HepG2 (cell line): ENCODE measurements at regions not wholly inside any gene's neighbourhood (a gene's known extent, or its start where the extent isn't known, plus 50 kb on each side); places are given as distances from the start of the nearest gene placed in this dataset.

ENCODE experiments used
- CBX2 ChIP-seq, 2 experiments: fragments of 200-600 bp in 1 of 2; sonication (generic); formaldehyde crosslinking in 1 of 2; IDR thresholded peaks; 2 replicates each; pipeline versions ENCODE4 v1.7.0 to v1.8.1; 2018 to 2022; ENCODE audit warnings: low read depth in 2 of 2, low read length in 1 of 2, mild to moderate bottlenecking in 1 of 2, missing genetic modification reagents in 1 of 2
- CHD2 ChIP-seq: IDR thresholded peaks from 2 replicates; pipeline ENCODE4 v1.6.1; 2011; ENCODE audit warnings: low read depth, low read length, improper control_type of control experiment
- FOXK1 ChIP-seq: sonication (generic); formaldehyde crosslinking; IDR thresholded peaks from 2 replicates; pipeline ENCODE4 v1.4.0; 2020; ENCODE audit warnings: low read depth, missing genetic modification reagents, borderline replicate concordance
- GLMP ChIP-seq: sonication (generic); formaldehyde crosslinking; IDR thresholded peaks from 2 replicates; pipeline ENCODE4 v1.9.0; 2021; ENCODE audit warnings: missing genetic modification reagents, mild to moderate bottlenecking, borderline replicate concordance
- HMGXB4 ChIP-seq, 2 experiments: sonication (generic) in 1 of 2; formaldehyde crosslinking in 1 of 2; IDR thresholded peaks; 2 replicates each; pipeline versions ENCODE4 v1.4.0 to v1.6.1; 2018 to 2020; ENCODE audit warnings: missing genetic modification reagents in 2 of 2, borderline replicate concordance in 1 of 2, low read depth in 1 of 2, mild to moderate bottlenecking in 1 of 2, missing biosample characterization in 1 of 2
- KLF6 ChIP-seq: IDR thresholded peaks from 2 replicates; pipeline ENCODE4 v1.8.0; 2016; ENCODE audit warnings: missing biosample characterization, missing genetic modification reagents
- PHF5A ChIP-seq: IDR thresholded peaks from one replicate; pipeline ENCODE4 v1.6.1; 2018; ENCODE audit warnings: low read depth, missing genetic modification reagents; ENCODE audit not compliant: unreplicated experiment
- POLR2G ChIP-seq: fragments of 200-400 bp; formaldehyde crosslinking; IDR thresholded peaks from 2 replicates; pipeline ENCODE4 v1.6.1; 2018; ENCODE audit warnings: mild to moderate bottlenecking, low read depth, low read length, moderate library complexity
- RXRA ChIP-seq: sonication (generic); formaldehyde crosslinking; IDR thresholded peaks from 2 replicates; pipeline ENCODE4 v1.5.1; 2020; ENCODE audit warnings: missing genetic modification reagents
- TRIM24 ChIP-seq: sonication (generic); formaldehyde crosslinking; IDR thresholded peaks from 2 replicates; pipeline ENCODE4 v1.8.0; 2022; ENCODE audit warnings: mild to moderate bottlenecking, missing genetic modification reagents
- ZBTB21 ChIP-seq: sonication (generic); formaldehyde crosslinking; IDR thresholded peaks from 2 replicates; pipeline ENCODE4 v1.4.0; 2020; ENCODE audit warnings: missing genetic modification reagents
- ZC3H4 ChIP-seq: sonication (generic); formaldehyde crosslinking; IDR thresholded peaks from 2 replicates; pipeline ENCODE4 v1.4.0; 2020; ENCODE audit warnings: missing genetic modification reagents, borderline replicate concordance
- ZNF281 ChIP-seq: sonication (generic); formaldehyde crosslinking; IDR thresholded peaks from 2 replicates; pipeline ENCODE4 v1.4.0; 2020; ENCODE audit warnings: missing genetic modification reagents, borderline replicate concordance
- TF ChIP-seq, protein P1 (sequence below): sonication (generic); formaldehyde crosslinking; IDR thresholded peaks from 2 replicates; pipeline ENCODE4 v1.5.0; 2020; ENCODE audit warnings: mild to moderate bottlenecking, missing genetic modification reagents, moderate library complexity

DNA sequence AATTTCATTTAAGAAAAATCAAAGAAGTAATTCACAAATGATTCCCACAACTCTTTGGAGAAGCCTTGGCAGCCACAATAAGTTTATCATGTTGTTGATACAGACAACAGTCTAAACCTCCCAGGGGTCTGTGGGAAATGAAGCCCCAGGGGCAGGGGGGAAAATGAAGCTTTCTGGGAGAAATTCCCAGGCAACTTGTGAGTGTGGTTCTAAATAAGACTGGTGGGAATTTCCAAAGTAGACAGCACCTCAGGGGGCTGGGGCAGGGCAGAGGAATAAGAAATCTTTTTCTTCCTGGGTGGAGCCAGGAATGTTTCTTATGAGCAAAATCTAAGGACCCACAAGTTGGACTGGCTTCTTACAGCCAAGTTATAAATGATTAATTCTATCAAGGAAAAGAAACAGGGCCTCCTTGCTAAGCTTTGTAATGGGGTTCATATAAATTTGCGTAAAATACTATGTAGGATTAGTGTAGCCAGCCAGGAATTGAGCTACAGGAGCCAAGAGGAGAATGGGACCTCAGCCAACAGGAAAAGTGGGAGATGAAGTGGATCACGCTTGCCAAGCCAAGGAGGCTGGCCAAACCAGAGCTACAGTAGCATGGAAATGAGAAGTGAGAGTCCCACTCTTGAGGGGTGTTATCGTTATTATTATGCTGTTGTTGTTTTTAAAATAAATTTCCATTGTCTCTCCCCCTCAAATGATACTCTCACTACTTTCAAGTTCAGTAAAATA lies 182.9 kb upstream of the FAR2 start:
- TF ChIP-seq FOXK1 (CRISPR knock-in tag) (no peak), RXRA (no peak), POLR2G (no peak), CBX2 (IDR thresholded peaks at IDR 0.05; ENCODE audit: low read depth, low read length) (no peak), CBX2 (CRISPR knock-in tag; IDR thresholded peaks at IDR 0.05; ENCODE audit: low read depth) (no peak), ZC3H4 (CRISPR knock-in tag) (no peak), GLMP (CRISPR knock-in tag) (no peak), ZNF281 (CRISPR knock-in tag) (no peak), CHD2 (no peak), HMGXB4 (CRISPR knock-in tag; IDR thresholded peaks at IDR 0.05; ENCODE audit: borderline replicate concordance in 1 of 2, low read depth in 1 of 2) (no peak), PHF5A (no peak), TRIM24 (no peak), ZBTB21 (CRISPR knock-in tag) (no peak), KLF6 (CRISPR knock-in tag) (no peak)
- TF ChIP-seq, protein P1, sequence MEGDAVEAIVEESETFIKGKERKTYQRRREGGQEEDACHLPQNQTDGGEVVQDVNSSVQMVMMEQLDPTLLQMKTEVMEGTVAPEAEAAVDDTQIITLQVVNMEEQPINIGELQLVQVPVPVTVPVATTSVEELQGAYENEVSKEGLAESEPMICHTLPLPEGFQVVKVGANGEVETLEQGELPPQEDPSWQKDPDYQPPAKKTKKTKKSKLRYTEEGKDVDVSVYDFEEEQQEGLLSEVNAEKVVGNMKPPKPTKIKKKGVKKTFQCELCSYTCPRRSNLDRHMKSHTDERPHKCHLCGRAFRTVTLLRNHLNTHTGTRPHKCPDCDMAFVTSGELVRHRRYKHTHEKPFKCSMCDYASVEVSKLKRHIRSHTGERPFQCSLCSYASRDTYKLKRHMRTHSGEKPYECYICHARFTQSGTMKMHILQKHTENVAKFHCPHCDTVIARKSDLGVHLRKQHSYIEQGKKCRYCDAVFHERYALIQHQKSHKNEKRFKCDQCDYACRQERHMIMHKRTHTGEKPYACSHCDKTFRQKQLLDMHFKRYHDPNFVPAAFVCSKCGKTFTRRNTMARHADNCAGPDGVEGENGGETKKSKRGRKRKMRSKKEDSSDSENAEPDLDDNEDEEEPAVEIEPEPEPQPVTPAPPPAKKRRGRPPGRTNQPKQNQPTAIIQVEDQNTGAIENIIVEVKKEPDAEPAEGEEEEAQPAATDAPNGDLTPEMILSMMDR (CRISPR knock-in tag): no peak
